Left cardiac atrium (tissue), 4 donors: ENCODE measurements at regions not wholly inside any gene's neighbourhood (a gene's known extent, or its start where the extent isn't known, plus 50 kb on each side); places are given as distances from the start of the nearest gene placed in this dataset.
"Not testable (repeated sequence)": the region's sequence is repeated elsewhere in the genome, so short reads cannot be mapped to it uniquely, and the experiment has no call there.

Experiments
- ATAC-seq, 2 donors: fragments of 200-7000 bp; cut with Tn5 transposase; one replicate each; pipeline ENCODE4 v1.9.1; 2020; ENCODE audit warnings: mild to moderate bottlenecking in 2 of 2, moderate library complexity in 2 of 2
- DNase-seq: peaks from one replicate; pipeline ENCODE4 v3.0.0-alpha.2; 2020
- intact Hi-C, 2 donors: fragments of 100-400 bp; cut with DNase I; formaldehyde crosslinking; loops; one replicate each; pipeline versions ENCODE4 v1.14.1 to v1.15.1; 2022 to 2023
- donor health status: DM: no; HTN: yes; CAD: no.
- donor health status: DM: no; HTN: yes; CAD: no; lungs with severe emphysema.
- donor health status: DM: yes; HTN: yes; CAD: no.
- donor health status: Dilated cardiomyopathy.

DNA sequence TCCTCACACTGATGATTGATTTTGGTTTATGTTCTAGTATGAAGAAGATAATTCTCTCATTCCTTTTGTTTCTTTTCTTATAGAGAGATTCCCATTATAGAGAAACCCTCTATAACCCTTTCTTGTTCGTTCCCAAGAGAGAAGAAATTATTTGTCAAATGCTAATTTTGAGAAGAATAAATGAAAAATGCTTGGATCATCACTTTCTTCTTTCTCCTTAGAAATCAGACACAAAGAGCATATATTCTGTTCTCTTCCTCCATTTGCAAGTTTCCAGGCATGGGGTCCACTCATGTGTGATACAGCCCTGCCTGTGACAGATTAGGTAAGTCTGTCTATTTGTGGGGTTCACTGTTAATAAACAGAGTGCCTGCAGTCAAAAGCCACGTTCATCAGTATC is 222.6 kb upstream of the NECTIN3 start:
- intact Hi-C loops = no loop called here
- no peak for DNase-seq
- no peak for ATAC-seq

- DNase-seq (no peak), ATAC-seq (no peak)
- intact Hi-C loops = no loop called here
These were observed 219.9 kb upstream of the NECTIN3 start for GRCh38 chr3:110851736-110852135.

- no peak for DNase-seq
- no peak for ATAC-seq
- intact Hi-C loops = no loop called here
These were observed 216.4 kb upstream of the NECTIN3 start for GRCh38 chr3:110855207-110855606.

DNA sequence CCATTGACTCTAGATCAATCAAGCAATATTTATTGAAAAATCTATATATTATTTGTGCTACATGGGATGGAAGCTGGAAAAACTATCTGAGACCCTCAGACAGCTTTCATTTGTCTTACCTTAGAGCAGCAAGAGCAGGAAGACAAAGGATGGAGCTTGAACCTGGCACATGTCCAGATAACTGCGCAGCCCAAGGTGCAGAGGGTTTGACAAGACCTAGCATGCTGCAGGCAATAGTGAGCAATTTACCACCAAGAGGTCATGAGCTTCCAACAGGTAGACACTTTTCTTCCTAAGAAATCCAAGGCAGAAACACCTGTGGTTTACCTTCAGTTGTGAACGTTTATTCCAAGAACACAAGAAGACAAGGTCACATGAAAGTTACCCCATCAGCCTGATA is 214.7 kb upstream of the NECTIN3 start:
- intact Hi-C loops = no loop called here
- ATAC-seq (no peak), DNase-seq (no peak)

DNA sequence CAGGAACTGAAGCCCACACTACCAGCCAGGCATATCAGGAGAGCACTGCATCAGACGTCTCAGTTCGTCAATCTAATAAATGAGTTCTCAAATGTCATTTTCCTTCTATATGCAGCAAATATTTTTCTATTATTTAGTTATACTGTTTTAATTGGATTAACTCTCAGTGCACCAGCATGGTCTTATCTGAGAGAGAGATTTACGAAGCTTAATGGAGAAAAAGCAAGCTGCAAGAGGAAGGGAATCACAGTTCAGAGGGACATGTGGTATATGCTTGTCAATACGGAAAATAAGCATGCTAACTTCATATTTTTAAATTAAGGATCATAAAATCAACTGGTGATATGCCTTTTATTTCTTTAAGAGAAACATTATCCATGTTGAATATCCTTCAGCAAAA is 213.1 kb upstream of the NECTIN3 start:
- intact Hi-C loops = no loop called here
- ATAC-seq (no peak), DNase-seq (no peak)

GRCh38 chr3:110859336-110859735 is 212.3 kb upstream of the NECTIN3 start:
- no peak for ATAC-seq
- DNase-seq = no peak
- intact Hi-C loops = no loop called here

DNA sequence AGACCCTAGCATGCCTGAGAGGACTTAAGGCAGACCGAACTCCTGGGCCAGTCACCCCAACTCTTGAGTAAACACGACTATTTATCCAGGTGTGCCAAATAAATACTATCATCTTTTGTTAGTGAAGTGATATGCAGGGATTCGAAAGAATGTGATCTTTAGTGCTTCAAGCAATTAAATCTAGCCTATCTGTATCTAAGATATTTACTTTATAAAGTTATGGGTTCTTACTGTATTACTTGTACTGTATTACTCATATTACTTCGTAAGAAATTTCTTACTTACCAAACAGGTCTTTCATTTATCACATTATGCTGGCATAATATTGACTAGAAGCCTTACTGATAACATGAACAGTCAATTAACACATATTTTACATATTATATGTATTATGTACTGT is 211.6 kb upstream of the NECTIN3 start:
- DNase-seq (no peak), ATAC-seq (no peak)
- intact Hi-C loops = no loop called here

DNA sequence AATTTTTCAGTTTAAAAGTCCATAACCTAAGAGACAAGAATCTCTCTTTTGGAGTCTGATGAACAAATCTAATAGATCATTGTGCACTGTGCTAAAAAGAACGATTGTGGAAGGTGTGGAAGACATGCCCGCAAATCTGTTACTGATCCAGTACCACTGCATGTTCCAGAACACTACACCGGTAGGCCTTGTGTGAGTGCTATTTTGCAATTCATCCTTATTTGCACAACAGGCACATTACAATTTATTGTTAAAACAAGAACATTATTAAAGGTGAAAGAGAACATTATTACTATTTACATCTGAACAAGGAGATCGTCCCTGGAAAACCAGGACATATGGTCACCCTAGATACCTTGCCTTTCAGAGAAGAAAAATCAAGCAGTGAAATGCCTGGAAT is 205.7 kb upstream of the NECTIN3 start:
- intact Hi-C loops = no loop called here
- ATAC-seq = no peak
- no peak for DNase-seq

- intact Hi-C loops = no loop called here
- ATAC-seq (no peak), DNase-seq (no peak)
These were observed 203.5 kb upstream of the NECTIN3 start for GRCh38 chr3:110868106-110868505.

GRCh38 chr3:110869736-110870135 is 201.9 kb upstream of the NECTIN3 start:
- intact Hi-C loops = no loop called here
- ATAC-seq (no peak), DNase-seq (no peak)

- DNase-seq (no peak), ATAC-seq (no peak)
- intact Hi-C loops = no loop called here
These were observed 199.7 kb upstream of the NECTIN3 start for GRCh38 chr3:110871869-110872268.

- no peak for DNase-seq
- intact Hi-C loops = no loop called here
- no peak for ATAC-seq
These were observed 192.9 kb upstream of the NECTIN3 start for GRCh38 chr3:110878692-110879091.

DNA sequence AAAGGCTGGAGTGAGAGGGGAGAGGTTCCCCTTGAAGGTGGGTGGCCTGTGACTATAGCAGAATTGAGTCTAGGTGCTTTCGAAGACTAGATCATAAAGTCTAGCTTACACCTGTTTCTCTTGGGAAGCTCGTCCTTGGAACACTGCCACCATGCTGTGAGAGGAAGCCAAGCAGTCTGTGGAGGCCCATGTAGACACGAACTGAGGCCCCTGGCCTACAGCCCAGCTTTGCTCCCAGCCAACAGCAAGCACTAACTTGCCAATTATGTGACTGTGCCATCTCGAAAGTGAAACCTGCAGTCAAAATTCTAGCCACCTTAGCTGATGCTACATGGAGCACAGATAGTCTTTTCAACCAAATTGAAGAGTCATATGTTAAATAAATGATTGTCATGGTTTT is 190.5 kb upstream of the NECTIN3 start:
- intact Hi-C loops = no loop called here
- ATAC-seq (peak; percentile 47 to 65), DNase-seq (peak; percentile 19)

GRCh38 chr3:110886222-110886893 is 185.3 kb upstream of the NECTIN3 start:
- ATAC-seq (no peak), DNase-seq (no peak)
- intact Hi-C loops = no loop called here

DNA sequence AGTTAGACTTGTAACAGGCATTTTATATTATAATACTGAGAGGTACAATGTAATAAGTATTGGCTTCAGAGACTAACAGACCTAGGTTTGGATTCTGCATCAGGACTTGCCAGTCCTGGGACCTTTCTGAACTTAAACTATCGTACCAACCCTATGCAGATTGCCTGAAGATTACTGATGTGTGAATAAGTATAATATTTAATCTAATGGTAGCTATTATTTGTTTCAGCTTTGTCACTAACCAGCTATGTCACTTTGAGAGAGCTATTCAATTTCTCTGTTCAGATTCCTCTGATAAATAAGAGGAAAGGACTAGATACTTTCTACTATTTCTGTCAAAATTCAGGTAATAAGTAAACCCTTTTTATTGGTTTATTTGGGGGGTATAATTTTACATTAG is 184.4 kb upstream of the NECTIN3 start:
- intact Hi-C loops = no loop called here
- ATAC-seq = no peak
- no peak for DNase-seq

- intact Hi-C loops, ATAC-seq, DNase-seq: not testable (repeated sequence)
These were observed 182.8 kb upstream of the NECTIN3 start for GRCh38 chr3:110888625-110889375.

- DNase-seq, intact Hi-C loops, ATAC-seq: not testable (repeated sequence)
These were observed 182.3 kb upstream of the NECTIN3 start for GRCh38 chr3:110889376-110889699.

GRCh38 chr3:110894574-110894973 is 177.0 kb upstream of the NECTIN3 start:
- DNase-seq (no peak), ATAC-seq (no peak)
- intact Hi-C loops = no loop called here

- DNase-seq (no peak), ATAC-seq (no peak)
- intact Hi-C loops = no loop called here
These were observed 176.6 kb upstream of the NECTIN3 start for GRCh38 chr3:110895054-110895453.

DNA sequence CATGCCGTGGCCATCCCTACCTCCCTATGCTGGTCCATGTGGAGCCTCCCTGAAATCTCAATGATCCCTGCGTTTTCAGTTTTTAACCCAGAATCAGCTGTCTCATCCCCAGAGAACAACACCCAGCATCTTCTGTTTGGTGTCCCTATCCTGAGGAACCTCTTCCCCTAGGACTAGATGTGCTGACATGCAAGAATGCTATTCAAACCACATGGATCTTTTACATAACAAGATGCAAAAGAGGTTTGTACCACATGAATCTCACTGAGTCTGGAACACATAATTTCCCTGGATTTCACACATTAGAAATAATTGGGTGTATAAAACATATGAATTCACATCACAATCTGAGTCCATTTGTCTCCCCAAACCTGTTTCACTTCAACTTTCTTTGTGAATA is 174.6 kb upstream of the NECTIN3 start:
- intact Hi-C loops = no loop called here
- ATAC-seq = no peak
- no peak for DNase-seq

DNA sequence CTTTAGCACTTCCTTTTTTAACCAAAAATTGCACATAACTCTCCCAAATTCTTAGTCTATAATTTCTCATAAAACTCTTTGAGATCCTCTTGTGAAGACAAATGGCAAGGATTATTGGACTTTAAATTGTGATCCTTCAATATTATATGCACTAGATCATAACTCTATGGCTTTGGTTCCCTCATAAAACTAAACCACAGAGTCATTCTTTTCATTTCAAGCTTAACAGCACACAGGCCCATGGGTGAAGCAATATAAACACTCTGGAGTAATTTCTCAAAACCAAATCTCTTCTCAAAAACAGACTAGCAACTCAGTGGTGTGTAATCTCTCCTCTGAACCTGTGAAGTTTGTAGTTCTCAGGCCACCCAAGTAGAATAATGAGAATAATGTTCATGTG is 171.0 kb upstream of the NECTIN3 start:
- DNase-seq = no peak
- ATAC-seq = no peak
- intact Hi-C loops = no loop called here
